BE2C (cell line): ENCODE measurements at regions not wholly inside any gene's neighbourhood (a gene's known extent, or its start where the extent isn't known, plus 50 kb on each side); places are given as distances from the start of the nearest gene placed in this dataset.

Experiments used
- DNase-seq: peaks from one replicate; pipeline ENCODE4 v3.0.0-alpha.2; 2020
- H3K27me3 ChIP-seq: fragments of 250-450 bp; sonication (Bioruptor Pico); 2 replicates; pipeline ENCODE4 v1.5.1; 2020; ENCODE audit warnings: mild to moderate bottlenecking
- H3K36me3 ChIP-seq: fragments of 250-450 bp; sonication (Bioruptor Pico); 2 replicates; pipeline ENCODE4 v1.5.1; 2020; ENCODE audit warnings: mild to moderate bottlenecking
- H3K4me1 ChIP-seq: fragments of 250-450 bp; sonication (Bioruptor Pico); 2 replicates; pipeline ENCODE4 v1.5.1; 2020
- H3K4me3 ChIP-seq: 2 replicates; pipeline ENCODE4 v1.5.1; 2011; ENCODE audit warnings: low read depth, low read length
- H3K9me3 ChIP-seq: fragments of 250-450 bp; sonication (Bioruptor Pico); 2 replicates; pipeline ENCODE4 v1.5.1; 2020
- TF ChIP-seq, protein P1 (sequence below): IDR thresholded peaks from 2 replicates; pipeline ENCODE4 v1.5.1; 2012; ENCODE audit warnings: mild to moderate bottlenecking, low read depth, low read length

DNA sequence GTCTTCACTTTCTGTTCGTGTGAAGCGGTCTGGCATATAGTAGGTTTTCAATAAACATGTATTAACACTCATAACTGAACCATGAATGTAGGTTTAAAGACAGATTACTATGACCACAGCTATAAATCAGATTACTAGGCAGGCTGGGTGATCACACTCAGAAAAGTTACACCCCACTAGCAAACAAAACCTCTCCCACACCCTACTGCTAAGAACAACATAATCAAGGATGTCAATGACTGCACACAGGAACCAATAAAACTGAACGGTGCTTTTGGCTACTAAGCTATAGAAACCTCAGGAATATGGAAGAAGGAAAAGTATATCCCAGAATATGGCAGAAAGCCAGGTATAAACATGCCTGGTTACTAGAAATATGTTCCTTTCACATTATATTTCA lies 676.9 kb downstream of the SMARCA1 start:
- TF ChIP-seq, protein P1, sequence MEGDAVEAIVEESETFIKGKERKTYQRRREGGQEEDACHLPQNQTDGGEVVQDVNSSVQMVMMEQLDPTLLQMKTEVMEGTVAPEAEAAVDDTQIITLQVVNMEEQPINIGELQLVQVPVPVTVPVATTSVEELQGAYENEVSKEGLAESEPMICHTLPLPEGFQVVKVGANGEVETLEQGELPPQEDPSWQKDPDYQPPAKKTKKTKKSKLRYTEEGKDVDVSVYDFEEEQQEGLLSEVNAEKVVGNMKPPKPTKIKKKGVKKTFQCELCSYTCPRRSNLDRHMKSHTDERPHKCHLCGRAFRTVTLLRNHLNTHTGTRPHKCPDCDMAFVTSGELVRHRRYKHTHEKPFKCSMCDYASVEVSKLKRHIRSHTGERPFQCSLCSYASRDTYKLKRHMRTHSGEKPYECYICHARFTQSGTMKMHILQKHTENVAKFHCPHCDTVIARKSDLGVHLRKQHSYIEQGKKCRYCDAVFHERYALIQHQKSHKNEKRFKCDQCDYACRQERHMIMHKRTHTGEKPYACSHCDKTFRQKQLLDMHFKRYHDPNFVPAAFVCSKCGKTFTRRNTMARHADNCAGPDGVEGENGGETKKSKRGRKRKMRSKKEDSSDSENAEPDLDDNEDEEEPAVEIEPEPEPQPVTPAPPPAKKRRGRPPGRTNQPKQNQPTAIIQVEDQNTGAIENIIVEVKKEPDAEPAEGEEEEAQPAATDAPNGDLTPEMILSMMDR = no peak
- Histone ChIP-seq H3K27me3 (no peaks in the 10 kb centered on the region), H3K9me3 (no peaks in the 10 kb centered on the region), H3K4me3 (no peak overlapping the region), H3K4me1 (no peaks in the 10 kb centered on the region), H3K36me3 (no peaks in the 10 kb centered on the region)
- DNase-seq = no peak

DNA sequence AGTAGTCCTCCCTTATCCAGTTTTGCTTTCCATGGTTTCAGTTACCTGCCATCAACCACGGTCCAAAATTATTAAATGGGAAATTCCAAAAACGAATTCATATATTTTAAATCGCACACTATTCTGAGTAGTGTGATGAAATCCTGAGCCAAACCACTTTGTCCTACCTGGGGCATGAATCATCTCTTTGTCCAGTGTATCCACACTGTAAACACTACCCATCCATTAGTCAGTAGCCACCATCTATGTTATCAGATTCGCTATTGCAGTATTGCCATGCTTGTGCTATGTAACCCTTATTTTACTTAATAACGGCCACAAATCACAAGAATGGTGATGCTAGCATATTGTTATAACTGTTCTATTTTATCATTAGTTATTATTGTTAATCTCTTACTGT lies 704.6 kb downstream of the SMARCA1 start:
- TF ChIP-seq, protein P1 = no peak
- no peak for DNase-seq
- H3K36me3 ChIP-seq = no peaks in the 10 kb centered on the region
- no peaks in the 10 kb centered on the region for H3K27me3 ChIP-seq
- H3K4me1 ChIP-seq = no peaks in the 10 kb centered on the region
- H3K4me3 ChIP-seq = no peak overlapping the region
- H3K9me3 ChIP-seq = no peaks in the 10 kb centered on the region

DNA sequence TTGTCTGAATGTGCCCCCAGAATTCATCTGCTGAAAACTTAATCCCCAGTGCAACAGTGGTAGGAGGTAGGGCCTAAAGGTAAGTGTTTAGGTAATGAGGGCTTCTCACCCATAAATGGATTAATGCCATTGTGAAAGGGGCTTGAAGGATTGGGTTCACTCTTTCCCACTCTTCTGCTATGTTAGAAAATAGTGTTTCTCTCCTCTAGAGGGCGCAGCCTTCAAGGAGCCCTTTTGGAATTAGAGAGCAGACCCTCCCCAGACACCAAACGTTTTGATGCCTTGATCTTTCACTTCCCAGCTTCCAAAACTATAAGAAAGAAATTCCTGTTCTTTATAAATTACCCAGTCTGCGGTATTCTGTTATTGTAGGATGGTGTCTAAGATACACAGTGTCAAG lies 706.4 kb downstream of the SMARCA1 start:
- Histone ChIP-seq H3K4me3 (no peak overlapping the region), H3K9me3 (no peaks in the 10 kb centered on the region), H3K36me3 (no peaks in the 10 kb centered on the region), H3K27me3 (no peaks in the 10 kb centered on the region), H3K4me1 (no peaks in the 10 kb centered on the region)
- TF ChIP-seq, protein P1 = peak; percentile 54
- DNase-seq = no peak

DNA sequence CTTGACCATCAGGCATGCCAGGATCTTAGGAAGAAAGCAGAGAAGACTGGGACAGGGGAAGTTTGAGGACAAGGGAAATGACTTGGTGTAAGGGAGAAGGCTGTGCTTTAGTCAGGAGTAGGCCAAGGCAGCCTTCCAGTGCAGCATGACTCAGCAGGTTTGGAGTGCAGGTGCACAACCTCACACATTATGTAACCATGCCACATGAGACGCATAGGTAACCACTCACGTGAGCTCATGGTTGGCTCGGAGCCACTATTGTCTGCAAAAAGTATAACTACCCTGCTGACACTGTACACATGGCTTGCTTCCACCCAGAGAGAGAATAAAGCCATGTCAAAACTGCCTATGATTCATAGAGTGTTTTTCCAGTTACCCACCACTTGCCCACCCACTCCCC lies 715.9 kb downstream of the SMARCA1 start:
- H3K9me3 ChIP-seq = no peaks in the 10 kb centered on the region
- TF ChIP-seq, protein P1 = no peak
- H3K27me3 ChIP-seq = no peaks in the 10 kb centered on the region
- no peaks in the 10 kb centered on the region for H3K4me1 ChIP-seq
- H3K36me3 ChIP-seq = no peaks in the 10 kb centered on the region
- H3K4me3 ChIP-seq = no peak overlapping the region
- DNase-seq = no peak

DNA sequence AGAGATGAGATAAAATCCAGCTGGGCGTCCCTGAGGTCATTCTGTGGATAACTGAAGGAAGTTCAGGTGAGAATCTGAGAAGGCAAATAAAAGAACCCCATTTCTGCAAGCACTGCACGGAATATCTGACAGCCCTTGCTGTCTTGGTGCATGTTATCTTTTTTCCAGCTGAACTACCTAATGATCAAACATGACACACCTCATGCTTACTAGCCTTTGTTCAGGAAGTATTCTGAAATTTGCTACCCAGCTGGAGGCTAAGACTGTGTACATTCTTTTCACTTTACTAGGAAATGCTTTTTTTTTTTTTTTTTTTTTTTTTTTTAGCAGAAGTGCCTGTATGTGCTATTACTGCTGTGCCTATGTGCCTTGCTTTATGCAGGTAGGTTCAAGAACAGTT lies 718.1 kb downstream of the SMARCA1 start:
- DNase-seq = no peak
- TF ChIP-seq, protein P1 = no peak
- no peaks in the 10 kb centered on the region for H3K4me1 ChIP-seq
- H3K27me3 ChIP-seq = no peaks in the 10 kb centered on the region
- no peak overlapping the region for H3K4me3 ChIP-seq
- no peaks in the 10 kb centered on the region for H3K36me3 ChIP-seq
- H3K9me3 ChIP-seq = no peaks in the 10 kb centered on the region

DNA sequence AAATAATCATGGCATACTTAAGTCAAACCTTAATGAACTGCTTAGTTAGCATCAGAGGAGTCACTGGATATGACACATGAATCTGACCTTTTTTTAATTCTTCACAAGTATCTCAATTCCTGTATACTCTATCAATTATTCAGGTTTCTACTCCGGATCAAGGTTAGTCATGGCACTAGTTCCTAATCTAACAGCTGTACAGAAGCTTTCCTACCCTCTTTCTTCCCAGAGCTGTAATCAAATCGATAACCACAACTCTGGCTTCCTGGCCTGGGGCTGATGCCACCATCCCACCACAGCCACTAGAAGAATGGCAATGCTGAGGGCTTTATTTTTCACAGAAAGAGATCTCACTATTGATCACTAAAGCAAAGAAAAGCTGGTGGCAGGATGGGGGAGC lies 718.5 kb downstream of the SMARCA1 start:
- TF ChIP-seq, protein P1 = no peak
- no peak for DNase-seq
- no peaks in the 10 kb centered on the region for H3K9me3 ChIP-seq
- H3K4me1 ChIP-seq = no peaks in the 10 kb centered on the region
- H3K4me3 ChIP-seq = no peak overlapping the region
- no peaks in the 10 kb centered on the region for H3K27me3 ChIP-seq
- no peaks in the 10 kb centered on the region for H3K36me3 ChIP-seq
